Coronary artery (tissue), 2 donors: ENCODE measurements at regions not wholly inside any gene's neighbourhood (a gene's known extent, or its start where the extent isn't known, plus 50 kb on each side); places are given as distances from the start of the nearest gene placed in this dataset.

Experiments used
- DNase-seq: peaks from one replicate; pipeline ENCODE4 v3.0.0-alpha.2; 2017; ENCODE audit warnings: low spot score
- H3K27ac ChIP-seq, 2 donors: fragments of 200-600 bp; sonication (generic); one replicate each; pipeline ENCODE4 v1.5.1; 2016 to 2019
- H3K4me3 ChIP-seq: fragments of 200-600 bp; sonication (generic); 2 replicates; pipeline ENCODE4 v1.5.1; 2016; ENCODE audit warnings: mild to moderate bottlenecking, moderate library complexity
- TF ChIP-seq, protein P1 (sequence below): fragments of 200-600 bp; sonication (generic); IDR thresholded peaks from one replicate; pipeline ENCODE4 v1.5.1; 2019; ENCODE audit warnings: antibody characterized with exemption

DNA sequence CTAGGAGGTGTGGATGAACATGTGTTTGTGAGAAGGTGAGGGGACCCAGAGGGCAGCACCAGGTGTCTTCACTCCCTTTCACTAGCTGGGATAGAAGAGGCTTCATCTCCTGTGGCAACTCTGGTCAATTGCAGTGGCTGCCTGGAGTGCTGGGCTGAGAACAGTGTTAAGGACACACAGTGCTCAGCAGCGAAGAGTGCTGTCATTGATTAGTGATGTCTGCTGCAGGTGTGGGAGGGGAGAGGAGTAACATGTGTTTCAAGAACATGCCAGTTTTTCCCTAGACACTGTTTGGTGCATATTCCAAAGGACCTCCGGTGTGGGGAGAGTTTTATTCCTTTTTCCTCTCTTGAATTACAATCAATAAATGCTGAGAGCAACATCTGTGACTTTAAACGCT, 95.9 kb upstream of the CXCR4 start:
- TF ChIP-seq, protein P1, sequence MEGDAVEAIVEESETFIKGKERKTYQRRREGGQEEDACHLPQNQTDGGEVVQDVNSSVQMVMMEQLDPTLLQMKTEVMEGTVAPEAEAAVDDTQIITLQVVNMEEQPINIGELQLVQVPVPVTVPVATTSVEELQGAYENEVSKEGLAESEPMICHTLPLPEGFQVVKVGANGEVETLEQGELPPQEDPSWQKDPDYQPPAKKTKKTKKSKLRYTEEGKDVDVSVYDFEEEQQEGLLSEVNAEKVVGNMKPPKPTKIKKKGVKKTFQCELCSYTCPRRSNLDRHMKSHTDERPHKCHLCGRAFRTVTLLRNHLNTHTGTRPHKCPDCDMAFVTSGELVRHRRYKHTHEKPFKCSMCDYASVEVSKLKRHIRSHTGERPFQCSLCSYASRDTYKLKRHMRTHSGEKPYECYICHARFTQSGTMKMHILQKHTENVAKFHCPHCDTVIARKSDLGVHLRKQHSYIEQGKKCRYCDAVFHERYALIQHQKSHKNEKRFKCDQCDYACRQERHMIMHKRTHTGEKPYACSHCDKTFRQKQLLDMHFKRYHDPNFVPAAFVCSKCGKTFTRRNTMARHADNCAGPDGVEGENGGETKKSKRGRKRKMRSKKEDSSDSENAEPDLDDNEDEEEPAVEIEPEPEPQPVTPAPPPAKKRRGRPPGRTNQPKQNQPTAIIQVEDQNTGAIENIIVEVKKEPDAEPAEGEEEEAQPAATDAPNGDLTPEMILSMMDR, result no peak
- Histone ChIP-seq H3K4me3 (no peak overlapping the region), H3K27ac (no peak overlapping the region)
- no peak for DNase-seq

DNA sequence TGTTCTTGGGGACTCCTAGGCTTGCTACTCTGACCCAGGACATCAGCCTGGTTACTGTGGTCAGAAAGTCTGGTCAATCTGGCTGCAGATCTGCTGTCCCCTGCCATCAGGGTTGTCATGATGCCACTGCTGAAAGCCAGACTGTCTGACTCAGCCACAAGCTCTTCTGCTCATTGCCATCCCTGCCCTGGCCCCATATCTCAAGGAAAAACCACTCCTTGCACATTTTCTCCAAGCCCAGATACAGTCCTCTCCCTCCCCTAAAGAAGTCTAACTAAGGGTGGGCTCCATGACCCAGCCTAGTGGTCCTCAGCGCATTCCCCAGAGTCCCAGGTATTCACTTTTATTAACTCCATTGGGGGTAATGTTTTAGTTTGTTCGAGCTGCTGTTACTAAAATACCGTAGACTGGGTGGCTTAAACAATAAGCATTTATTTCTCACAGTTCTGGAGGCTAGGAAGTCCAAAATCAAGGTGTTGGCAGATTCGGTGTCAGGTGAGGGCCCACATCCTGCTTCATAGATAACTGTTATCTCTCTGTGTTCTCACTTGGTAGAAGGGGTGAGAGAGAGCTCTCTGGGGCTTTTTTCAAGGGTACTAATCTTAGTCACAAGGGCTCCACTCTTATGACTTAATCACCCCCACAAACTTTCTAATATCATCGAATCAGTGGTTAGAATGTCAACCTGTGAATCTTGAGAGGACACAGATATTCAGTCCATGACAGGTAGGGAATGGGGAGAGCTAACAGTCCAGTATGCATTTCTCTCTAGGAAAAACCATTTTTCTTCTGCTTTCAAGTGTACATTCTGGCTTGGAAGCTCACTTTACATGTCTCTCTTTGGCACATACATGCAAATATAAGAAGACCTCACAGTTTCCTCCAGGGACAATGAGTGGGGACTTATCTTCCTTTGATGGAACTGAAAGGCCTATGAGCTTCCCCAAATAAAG, 94.8 kb upstream of the CXCR4 start:
- Histone ChIP-seq H3K4me3 (no peak overlapping the region), H3K27ac (no peak overlapping the region)
- no peak for DNase-seq
- TF ChIP-seq, protein P1, result no peak

DNA sequence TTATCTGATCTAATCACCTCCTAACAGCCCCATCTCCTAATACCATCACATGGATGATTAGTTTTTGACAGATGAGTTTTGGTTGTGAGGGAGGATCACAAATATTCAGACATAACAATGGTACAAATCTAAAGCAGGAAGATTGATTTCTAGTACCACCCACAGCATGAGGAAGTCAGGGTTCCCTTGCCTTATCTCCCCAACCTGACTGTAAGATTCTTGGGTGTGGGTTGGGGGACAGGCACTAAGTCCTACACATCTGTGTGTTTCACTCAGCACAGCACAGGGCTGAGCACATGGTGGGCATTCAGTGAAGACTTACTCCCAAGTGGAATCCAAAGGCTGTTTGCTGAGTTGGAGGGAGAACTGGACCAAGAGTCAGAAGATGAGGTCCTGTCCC, 93.8 kb upstream of the CXCR4 start:
- no peak overlapping the region for H3K27ac ChIP-seq
- no peak for DNase-seq
- H3K4me3 ChIP-seq, result no peak overlapping the region
- TF ChIP-seq, protein P1, result no peak

DNA sequence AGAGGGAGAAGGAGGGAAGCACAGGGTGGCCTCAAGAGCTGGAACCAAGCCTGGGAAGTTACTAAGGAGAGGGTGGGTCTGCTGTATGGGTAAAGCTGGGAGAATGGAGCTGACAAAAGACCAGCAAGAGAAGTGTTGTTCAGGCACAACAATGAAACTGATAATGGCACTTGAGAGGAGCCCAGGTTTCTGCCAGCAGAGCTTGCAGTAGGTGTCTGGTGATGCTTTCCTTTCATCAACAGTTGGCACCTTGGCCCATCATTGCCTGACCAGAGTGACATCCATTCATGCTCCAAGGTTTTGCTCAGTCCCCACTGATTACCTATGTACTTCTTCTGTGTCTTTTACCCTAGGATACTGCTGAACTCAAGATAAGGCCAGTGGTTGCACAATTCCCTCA, 92.9 kb upstream of the CXCR4 start:
- DNase-seq, result no peak
- TF ChIP-seq, protein P1, result no peak
- Histone ChIP-seq H3K27ac (no peak overlapping the region), H3K4me3 (no peak overlapping the region)

DNA sequence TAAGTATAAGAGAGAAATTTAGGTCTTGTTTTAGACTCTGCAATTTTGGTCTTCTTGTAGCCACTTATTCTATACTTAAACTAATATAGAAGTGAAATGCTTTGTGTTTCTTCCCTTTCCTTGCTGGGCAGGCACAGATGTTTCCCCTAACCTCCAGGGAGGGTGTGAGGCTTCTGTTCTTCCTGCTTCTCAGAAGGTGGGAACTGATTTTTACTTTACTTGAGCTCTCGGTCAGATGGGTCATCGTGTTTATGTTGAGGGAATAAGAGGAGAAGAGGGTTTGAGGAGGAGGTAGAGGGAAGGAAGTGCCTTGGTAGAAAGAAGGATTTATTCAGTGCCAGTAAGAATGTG, 92.5 kb upstream of the CXCR4 start:
- H3K27ac ChIP-seq, result no peak overlapping the region
- TF ChIP-seq, protein P1, result no peak
- DNase-seq, result no peak
- no peak overlapping the region for H3K4me3 ChIP-seq

DNA sequence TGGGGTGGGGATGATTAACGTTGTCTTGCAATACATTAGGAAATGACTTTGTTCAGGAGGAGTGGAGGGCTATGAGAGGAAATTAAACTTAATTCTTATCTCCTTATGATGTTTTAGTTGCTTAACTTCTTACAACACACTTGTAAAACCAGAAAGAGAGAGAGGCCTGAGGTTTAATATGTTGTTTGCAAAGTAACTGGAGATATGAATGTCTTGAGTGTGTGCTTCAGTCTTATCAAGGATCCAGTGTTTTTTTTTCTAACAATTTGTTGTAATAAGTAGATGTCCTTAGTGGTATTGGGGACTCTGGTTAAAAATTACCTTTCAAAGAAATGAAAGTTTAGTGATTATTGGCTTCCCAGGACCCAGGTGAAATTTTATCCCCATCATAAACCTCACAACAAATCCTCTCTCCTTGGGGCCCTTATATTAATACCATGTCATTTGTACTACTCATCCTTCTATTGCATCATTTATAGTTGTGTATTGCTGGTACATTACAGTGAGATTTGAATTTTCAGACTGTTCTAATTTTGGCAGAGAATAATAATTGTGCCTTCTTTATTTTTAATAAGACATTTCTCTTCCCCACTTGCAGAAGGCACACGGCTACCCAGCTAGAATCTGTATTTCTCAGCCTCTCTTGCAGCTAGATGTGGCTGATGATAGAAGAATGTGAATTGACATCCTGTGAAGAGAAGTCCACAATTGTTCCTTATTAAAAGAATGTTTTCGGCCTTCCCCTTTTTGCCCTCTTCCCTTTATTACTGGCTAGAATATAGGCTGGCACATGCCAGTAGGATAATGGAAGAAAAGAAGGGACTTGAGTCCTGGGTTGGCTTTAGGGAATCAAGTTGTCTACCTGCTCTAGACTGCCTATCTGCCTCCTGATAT, 91.9 kb upstream of the CXCR4 start:
- no peak overlapping the region for H3K4me3 ChIP-seq
- DNase-seq, result no peak
- no peak overlapping the region for H3K27ac ChIP-seq
- TF ChIP-seq, protein P1, result no peak
